ENCODE measurements at regions not wholly inside any gene's neighbourhood (a gene's known extent, or its start where the extent isn't known, plus 50 kb on each side); places are given as distances from the start of the nearest gene placed in this dataset.

GRCh38 chrX:73903941-73904340 lies 51.4 kb upstream of the XIST start:
- Histone ChIP-seq H3K27me3 (ENCODE audit: low read depth, low read length) (no peaks in the 10 kb centered on the region), H3K36me3 (replicated peaks; ENCODE audit: low read depth, low read length) (no peaks in the 10 kb centered on the region), H3K27ac (ENCODE audit: low read length) (no peak overlapping the region), H3K4me2 (ENCODE audit: low read length) (no peak overlapping the region), H3K9me3 (ENCODE audit: insufficient read depth, low read length) (no peaks in the 10 kb centered on the region), H3K4me1 (ENCODE audit: low read length) (no peaks in the 10 kb centered on the region), H4K20me1 (ENCODE audit: insufficient read depth, low read length) (no peaks in the 10 kb centered on the region), H2AFZ (ENCODE audit: low read depth, low read length) (no peak overlapping the region), H3K79me2 (ENCODE audit: low read length) (no peaks in the 10 kb centered on the region), H3K4me3 (ENCODE audit: low read length) (no peak overlapping the region), H3K9ac (ENCODE audit: low read length) (no peak overlapping the region)
- TF ChIP-seq CTCF (IDR thresholded peaks at IDR 0.05; ENCODE audit: low read depth, low read length) (no peak), EZH2phosphoT487 (IDR thresholded peaks at IDR 0.05; ENCODE audit: low read depth) (no peak)

Data from OCI-LY3 (cell line).